ENCODE measurements at regions not wholly inside any gene's neighbourhood (a gene's known extent, or its start where the extent isn't known, plus 50 kb on each side); places are given as distances from the start of the nearest gene placed in this dataset.

DNA sequence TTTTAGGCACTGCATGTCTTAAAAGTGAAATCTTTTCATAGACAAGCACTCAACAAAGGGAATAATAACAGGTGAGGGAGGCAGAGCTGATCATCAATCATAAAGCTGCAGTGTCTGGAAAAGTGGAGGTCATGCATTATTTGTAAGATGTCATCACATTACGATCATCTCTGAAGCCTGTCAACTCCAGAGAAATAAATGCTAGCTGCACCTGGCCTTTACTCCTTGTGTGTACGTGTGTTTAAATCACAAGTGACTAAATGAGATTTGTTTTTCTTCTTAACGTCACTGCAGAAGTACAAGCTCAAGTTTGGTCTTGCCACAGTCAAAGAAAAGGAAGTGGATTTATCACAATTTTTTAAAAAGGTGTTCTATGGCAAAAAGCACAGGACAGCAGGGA, 275.5 kb upstream of the SGK1 start:
- intact Hi-C loops (cut with micrococcal nuclease) = no loop called here
- Mint-ChIP-seq H3K27ac (ENCODE audit: low read depth, unreplicated experiment) (peak overlapping the region; percentile 72), H3K9me3 (ENCODE audit: unreplicated experiment) (no peaks in the 10 kb centered on the region), H3K27me3 (ENCODE audit: insufficient read depth, unreplicated experiment) (no peaks in the 10 kb centered on the region), H3K36me3 (ENCODE audit: insufficient read depth, unreplicated experiment) (peaks cover 8% of the 10 kb centered on the region), H3K4me3 (ENCODE audit: unreplicated experiment) (no peak overlapping the region), H3K4me1 (ENCODE audit: insufficient read depth, unreplicated experiment) (peaks cover 37% of the 10 kb centered on the region)
- BruUV-seq (replicated peaks) = no TSS peak
- CTCF ChIA-PET = interaction anchor here (1.1 to 1.3 kb wide), 2 partner anchors 47 to 414 kb away, joined by 4 to 5 read pairs; no protein-coding TSS in a partner anchor
- POLR2A ChIA-PET = interaction anchor here (0.5 to 9.1 kb wide), 9 partner anchors 16 to 419 kb away, joined by 3 to 180 read pairs (median 4); no protein-coding TSS in a partner anchor
- peak; percentile 42 for DNase-seq (ENCODE audit: unreplicated experiment)
- no peak for TF ChIP-seq CTCF (IDR thresholded peaks at IDR 0.05; ENCODE audit: unreplicated experiment)

DNA sequence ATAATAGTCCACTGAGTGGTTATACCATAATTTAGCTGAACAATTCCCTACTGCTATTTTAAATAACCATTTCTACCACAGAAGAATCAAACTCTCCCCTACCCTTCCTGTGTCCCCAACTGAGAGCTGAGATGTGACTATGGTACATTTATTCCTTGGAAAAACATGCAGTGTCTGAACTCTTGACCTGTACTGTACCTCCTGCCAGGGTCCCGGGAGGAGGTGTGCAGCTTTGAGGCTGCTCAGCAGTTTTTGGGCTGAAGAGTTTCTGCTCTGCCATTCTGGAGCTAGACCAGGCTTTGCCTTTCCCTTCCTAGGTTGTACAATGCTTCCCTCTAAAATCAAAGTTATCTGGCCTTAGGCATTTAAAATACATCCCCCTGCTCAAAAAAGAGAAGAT, 275.1 kb upstream of the SGK1 start:
- DNase-seq (ENCODE audit: unreplicated experiment) = no peak
- POLR2A ChIA-PET = interaction anchor here (0.5 to 9.1 kb wide), 10 partner anchors 16 to 419 kb away, joined by 3 to 180 read pairs (median 4); no protein-coding TSS in a partner anchor
- peaks cover 37% of the 10 kb centered on the region for H3K4me1 Mint-ChIP-seq (ENCODE audit: insufficient read depth, unreplicated experiment)
- no TSS peak for BruUV-seq (replicated peaks)
- CTCF ChIA-PET = interaction anchor here (1.1 to 1.3 kb wide), 2 partner anchors 48 to 414 kb away, joined by 4 to 5 read pairs; no protein-coding TSS in a partner anchor
- H3K36me3 Mint-ChIP-seq (ENCODE audit: insufficient read depth, unreplicated experiment) = peaks cover 8% of the 10 kb centered on the region
- peaks cover under 1% of the 10 kb centered on the region for H3K9me3 Mint-ChIP-seq (ENCODE audit: unreplicated experiment)
- H3K4me3 Mint-ChIP-seq (ENCODE audit: unreplicated experiment) = no peak overlapping the region
- intact Hi-C loops (cut with micrococcal nuclease) = no loop called here
- H3K27me3 Mint-ChIP-seq (ENCODE audit: insufficient read depth, unreplicated experiment) = no peaks in the 10 kb centered on the region
- TF ChIP-seq CTCF (IDR thresholded peaks at IDR 0.05; ENCODE audit: unreplicated experiment) = no peak
- peak overlapping the region; percentile 72 for H3K27ac Mint-ChIP-seq (ENCODE audit: low read depth, unreplicated experiment)

DNA sequence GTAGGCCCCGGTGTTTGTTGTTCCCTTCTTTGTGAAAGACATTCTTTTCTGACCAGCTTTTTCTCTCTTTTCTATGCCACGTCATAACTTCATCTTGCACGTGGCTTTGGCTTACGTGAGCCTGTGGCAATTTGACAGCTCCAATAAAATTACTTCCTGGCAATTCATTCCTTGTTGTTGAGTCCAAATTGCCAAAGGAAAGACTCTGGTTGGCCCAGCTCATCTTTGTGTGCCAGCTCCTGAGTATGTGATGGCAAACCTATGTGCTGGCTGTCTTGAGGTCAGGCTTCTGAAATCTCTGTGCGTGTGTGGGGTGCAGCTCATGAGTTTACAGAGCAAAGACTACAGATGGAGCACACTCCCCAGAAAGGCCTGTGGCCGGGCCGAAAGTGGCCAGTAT, 272.5 kb upstream of the SGK1 start:
- peak overlapping the region; percentile 95 for H3K27ac Mint-ChIP-seq (ENCODE audit: low read depth, unreplicated experiment)
- peak; percentile 68 for DNase-seq (ENCODE audit: unreplicated experiment)
- no TSS peak for BruUV-seq (replicated peaks)

GRCh38 chr6:134590004-134590403, 272.1 kb upstream of the SGK1 start:
- H3K9me3 Mint-ChIP-seq (ENCODE audit: unreplicated experiment) = peaks cover 8% of the 10 kb centered on the region
- ChIA-PET CTCF (interaction anchor here (0.6 to 2.7 kb wide), 11 partner anchors 11 to 416 kb away, joined by 3 to 11 read pairs (median 3); no protein-coding TSS in a partner anchor), POLR2A (interaction anchor here (0.7 to 9.1 kb wide), 35 partner anchors 11 to 419 kb away, joined by 3 to 180 read pairs (median 6); no protein-coding TSS in a partner anchor)
- H3K27me3 Mint-ChIP-seq (ENCODE audit: insufficient read depth, unreplicated experiment) = no peaks in the 10 kb centered on the region
- H3K27ac Mint-ChIP-seq (ENCODE audit: low read depth, unreplicated experiment) = peak overlapping the region; percentile 95
- H3K4me3 Mint-ChIP-seq (ENCODE audit: unreplicated experiment) = no peak overlapping the region
- intact Hi-C loops (cut with micrococcal nuclease) = no loop called here
- H3K36me3 Mint-ChIP-seq (ENCODE audit: insufficient read depth, unreplicated experiment) = peaks cover 8% of the 10 kb centered on the region
- BruUV-seq (replicated peaks) = TSS peak; percentile 94
- TF ChIP-seq CTCF (IDR thresholded peaks at IDR 0.05; ENCODE audit: unreplicated experiment) = no peak
- peaks cover 37% of the 10 kb centered on the region for H3K4me1 Mint-ChIP-seq (ENCODE audit: insufficient read depth, unreplicated experiment)
- DNase-seq (ENCODE audit: unreplicated experiment) = no peak

More for the DNA sequence above, 272.5 kb upstream of the SGK1 start:
- peaks cover 37% of the 10 kb centered on the region for H3K4me1 Mint-ChIP-seq (ENCODE audit: insufficient read depth, unreplicated experiment)
- ChIA-PET POLR2A (interaction anchor here (0.7 to 9.1 kb wide), 24 partner anchors 10 to 419 kb away, joined by 3 to 180 read pairs (median 7); no protein-coding TSS in a partner anchor), CTCF (interaction anchor here (0.7 to 2.7 kb wide), 10 partner anchors 10 to 417 kb away, joined by 3 to 11 read pairs (median 4); no protein-coding TSS in a partner anchor)
- peak overlapping the region; percentile 3 for H3K4me3 Mint-ChIP-seq (ENCODE audit: unreplicated experiment)
- peaks cover 8% of the 10 kb centered on the region for H3K9me3 Mint-ChIP-seq (ENCODE audit: unreplicated experiment)
- TF ChIP-seq CTCF (IDR thresholded peaks at IDR 0.05; ENCODE audit: unreplicated experiment) = no peak
- intact Hi-C loops (cut with micrococcal nuclease) = no loop called here
- H3K36me3 Mint-ChIP-seq (ENCODE audit: insufficient read depth, unreplicated experiment) = peaks cover 8% of the 10 kb centered on the region
- H3K27me3 Mint-ChIP-seq (ENCODE audit: insufficient read depth, unreplicated experiment) = no peaks in the 10 kb centered on the region

All from MCF 10A (cell line).